Ramos (cell line): ENCODE measurements at regions not wholly inside any gene's neighbourhood (a gene's known extent, or its start where the extent isn't known, plus 50 kb on each side); places are given as distances from the start of the nearest gene placed in this dataset.
"Not testable (repeated sequence)": the region's sequence is repeated elsewhere in the genome, so short reads cannot be mapped to it uniquely, and the experiment has no call there.

Experiments
- in situ Hi-C: fragments of 300-500 bp; cut with MboI; formaldehyde crosslinking; loops from one replicate; pipeline ENCODE4 v1.14.3; 2022; ENCODE audit warnings: low sequenced_read_pairs; ENCODE audit not compliant: unreplicated experiment

DNA sequence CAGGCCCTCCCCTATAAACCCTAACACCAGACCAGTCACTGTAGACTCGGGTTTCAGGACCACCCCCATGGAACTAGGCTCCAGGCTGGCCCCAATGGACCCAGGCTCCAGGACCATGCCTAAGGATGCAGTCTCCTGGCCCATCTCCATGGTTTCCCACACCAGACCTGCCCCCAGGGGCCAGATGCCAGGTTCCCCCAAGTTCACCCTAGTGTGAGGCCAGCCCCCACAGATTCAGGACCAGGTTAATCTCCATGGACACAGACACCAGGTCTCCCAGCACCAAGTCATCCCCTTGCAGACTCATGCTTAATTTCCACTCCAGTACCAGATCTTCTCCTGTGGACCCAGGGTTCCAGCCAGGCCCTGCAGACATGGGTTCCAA lies 103.8 kb upstream of the LANCL2 start:
- in situ Hi-C loops = no loop called here

DNA sequence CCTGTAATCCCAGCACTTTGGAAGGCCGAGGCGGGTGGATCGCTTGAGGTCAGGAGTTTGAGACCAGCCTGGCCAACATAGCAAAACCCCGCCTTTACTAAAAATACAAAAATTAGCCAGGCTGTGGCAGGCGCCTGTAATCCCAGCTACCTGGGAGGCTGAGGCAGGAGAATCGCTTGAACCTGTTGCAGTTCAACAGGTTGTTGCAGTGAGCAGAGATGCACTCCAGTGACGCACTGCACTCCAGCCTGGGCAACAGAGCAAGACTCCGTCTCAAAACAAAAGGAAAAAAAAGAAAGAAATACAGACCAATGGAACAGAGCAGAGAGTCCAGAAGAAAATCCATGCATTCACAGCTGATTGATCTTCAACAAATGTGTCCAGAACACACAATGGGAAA lies 99.8 kb upstream of the LANCL2 start:
- in situ Hi-C loops = not testable (repeated sequence)

- in situ Hi-C loops = no loop called here
Observed at GRCh38 chr7:55265836-55266642, 99.1 kb upstream of the LANCL2 start.

- in situ Hi-C loops = loop anchor here (10.0 kb wide), 1 partner anchor 144 kb away; no protein-coding TSS in a partner anchor
Observed at GRCh38 chr7:55271069-55271626, 94.0 kb upstream of the LANCL2 start.

GRCh38 chr7:55271661-55272060 lies 93.5 kb upstream of the LANCL2 start:
- in situ Hi-C loops = loop anchor here (10.0 kb wide), 1 partner anchor 143 kb away; no protein-coding TSS in a partner anchor

GRCh38 chr7:55272328-55272727 lies 92.8 kb upstream of the LANCL2 start:
- in situ Hi-C loops = loop anchor here (10.0 kb wide), 1 partner anchor 142 kb away; no protein-coding TSS in a partner anchor

- in situ Hi-C loops = loop anchor here (10.0 kb wide), 1 partner anchor 141 kb away; no protein-coding TSS in a partner anchor
Observed at GRCh38 chr7:55273186-55273980, 91.8 kb upstream of the LANCL2 start.

DNA sequence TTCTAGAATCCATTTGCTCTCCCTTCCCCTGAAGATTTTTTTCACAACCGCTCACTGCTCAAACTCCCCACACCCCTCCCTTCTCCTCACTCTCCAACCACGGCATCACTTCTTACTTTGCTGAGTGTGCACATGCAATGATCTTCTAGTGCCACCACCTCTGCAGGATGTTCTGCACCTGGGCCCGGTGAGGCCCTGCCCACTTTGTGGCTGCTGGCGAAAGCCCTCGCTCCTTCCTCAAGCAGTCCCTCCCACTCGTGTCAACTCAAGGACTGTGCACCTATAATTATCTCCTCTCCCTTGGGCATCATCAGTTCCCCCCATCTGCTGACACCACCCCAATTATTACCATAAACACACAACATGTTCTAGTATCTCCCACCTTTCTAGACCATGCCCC lies 91.0 kb upstream of the LANCL2 start:
- in situ Hi-C loops = loop anchor here (10.0 kb wide), 1 partner anchor 141 kb away; no protein-coding TSS in a partner anchor

DNA sequence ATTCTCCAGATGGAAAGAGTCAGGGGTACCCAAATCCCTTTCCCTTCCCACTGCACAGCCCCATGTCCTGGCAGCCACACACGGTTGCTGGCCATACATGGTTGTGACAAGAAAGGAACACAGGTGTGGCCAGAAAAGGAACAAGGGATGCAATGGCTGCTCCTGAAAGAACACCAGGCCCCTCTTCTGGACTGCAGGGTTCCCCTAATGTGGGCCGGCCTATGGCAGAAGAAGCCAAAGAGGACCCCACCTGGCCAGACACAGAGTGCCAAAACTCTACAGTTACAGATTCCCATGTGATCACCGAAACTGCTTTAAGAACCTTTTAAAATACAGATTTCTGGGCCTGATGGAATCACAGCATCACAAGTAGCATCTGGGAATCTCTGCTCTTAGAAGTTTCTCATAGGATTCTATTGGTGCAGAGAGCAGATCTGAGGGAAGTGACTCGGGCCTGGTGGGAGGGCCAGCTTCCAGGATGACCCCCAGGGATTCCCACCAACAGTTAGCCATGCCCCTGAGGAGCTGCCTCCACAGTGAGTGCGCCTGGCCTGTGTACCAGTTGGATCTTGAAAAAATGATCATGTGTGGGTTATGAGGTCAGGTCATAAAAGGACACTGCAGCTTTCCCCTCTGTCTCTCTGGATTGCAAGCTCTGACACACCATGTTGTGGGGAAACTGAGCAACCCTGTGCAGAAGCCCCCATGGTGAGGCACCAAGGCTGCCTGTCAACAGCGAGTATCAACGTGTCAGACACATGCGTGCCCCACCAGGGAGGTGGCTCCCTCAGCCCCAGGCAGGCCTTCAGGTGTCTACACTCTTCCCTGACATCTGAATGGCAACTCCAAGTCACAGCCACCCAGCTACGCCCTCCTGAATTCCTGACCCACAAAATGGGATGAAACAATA lies 89.6 kb upstream of the LANCL2 start:
- in situ Hi-C loops = loop anchor here (10.0 kb wide), 1 partner anchor 139 kb away; no protein-coding TSS in a partner anchor

DNA sequence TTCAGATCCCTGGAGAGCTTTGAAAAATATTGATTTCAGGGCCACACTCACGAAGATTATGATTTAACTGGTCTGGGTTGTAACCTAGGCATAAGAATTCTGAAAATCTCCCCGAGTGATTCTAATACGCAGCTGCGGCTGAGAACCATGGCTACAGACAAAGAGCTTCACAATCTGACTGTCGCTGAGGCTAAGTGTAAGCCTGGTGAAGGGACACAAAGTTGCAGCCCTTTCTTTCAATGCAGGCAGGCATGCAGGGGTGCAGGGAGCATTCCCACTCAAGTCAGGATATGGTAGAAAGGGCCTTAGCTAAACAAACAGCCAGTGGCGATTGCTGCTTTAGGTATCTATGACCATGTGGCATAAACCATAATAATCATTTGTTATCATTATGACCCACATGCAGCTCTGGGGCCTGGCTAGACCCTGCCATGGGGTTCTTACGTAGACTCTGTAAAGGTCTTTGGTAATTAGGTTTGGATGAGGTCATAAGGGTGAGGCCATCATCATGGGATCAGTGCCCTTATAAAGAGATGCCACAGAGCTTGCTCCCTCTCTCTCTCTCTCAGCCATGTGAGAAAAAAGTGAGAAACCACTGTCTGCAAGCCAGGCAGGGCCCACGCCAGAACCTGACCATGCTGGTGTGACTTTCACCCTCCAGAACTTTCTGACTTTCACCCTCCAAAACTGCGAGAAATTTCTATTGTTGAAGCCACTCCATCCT lies 88.4 kb upstream of the LANCL2 start:
- in situ Hi-C loops = loop anchor here (10.0 kb wide), 1 partner anchor 138 kb away; no protein-coding TSS in a partner anchor

DNA sequence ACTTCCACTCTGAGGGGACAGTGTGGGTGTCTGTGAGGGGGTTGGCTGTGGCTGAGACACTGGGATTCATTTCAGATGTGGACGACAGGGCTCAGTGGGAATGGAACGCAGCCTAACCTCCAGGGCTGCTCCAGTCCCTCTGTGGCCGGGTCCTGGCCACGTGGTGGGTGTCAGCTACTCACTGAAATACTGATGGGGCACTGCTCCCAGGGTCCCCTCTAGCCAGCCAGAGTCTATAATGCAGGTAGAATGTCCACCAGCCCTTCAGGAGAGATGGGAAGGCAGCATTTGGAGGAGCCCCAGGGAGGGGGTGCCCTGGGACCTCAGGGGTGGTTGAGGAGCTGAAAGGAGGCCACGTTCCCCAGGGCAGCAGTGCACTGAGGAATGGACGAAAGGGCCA lies 87.2 kb upstream of the LANCL2 start:
- in situ Hi-C loops = loop anchor here (10.0 kb wide), 1 partner anchor 137 kb away; no protein-coding TSS in a partner anchor

GRCh38 chr7:55278321-55278720 lies 86.8 kb upstream of the LANCL2 start:
- in situ Hi-C loops = loop anchor here (10.0 kb wide), 1 partner anchor 136 kb away; no protein-coding TSS in a partner anchor

DNA sequence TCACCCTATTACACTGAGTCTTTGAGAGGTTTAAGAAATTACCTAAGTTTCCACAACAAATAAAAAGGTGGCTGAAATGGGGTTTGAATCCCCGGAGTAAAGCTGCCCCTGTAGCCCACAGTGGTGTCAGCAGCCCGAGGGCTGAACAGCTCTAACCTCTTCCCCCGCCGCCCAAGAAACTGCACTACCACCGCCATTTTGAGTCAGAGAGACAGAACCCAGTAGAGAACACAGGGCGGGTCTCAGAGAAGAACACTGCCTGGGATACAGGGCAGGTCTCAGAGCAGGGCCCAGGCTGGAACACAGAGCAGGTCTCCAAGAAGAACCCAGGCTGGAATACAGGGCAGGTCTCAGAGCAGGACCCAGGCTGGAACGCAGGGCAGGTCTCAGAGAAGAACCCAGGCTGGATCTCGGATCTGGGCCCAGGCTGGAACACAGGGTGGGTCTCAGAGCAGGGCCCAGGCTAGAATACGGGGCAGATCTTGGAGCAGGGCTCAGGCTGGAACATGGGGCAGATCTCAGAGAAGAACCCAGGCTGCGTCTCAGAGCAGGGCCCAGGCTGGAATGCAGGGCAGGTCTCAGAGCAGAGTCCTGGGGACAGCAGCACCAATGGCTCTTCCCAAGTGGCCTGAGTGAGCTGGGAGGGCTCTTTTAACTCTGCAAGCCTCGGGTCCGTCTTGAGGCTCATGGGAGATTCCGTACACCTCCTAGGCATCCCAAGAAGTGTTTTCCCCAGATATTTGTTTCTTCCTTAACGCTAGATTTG lies 85.9 kb upstream of the LANCL2 start:
- in situ Hi-C loops = loop anchor here (10.0 kb wide), 1 partner anchor 136 kb away; no protein-coding TSS in a partner anchor

- in situ Hi-C loops = no loop called here
Observed at GRCh38 chr7:55280031-55280454, 85.1 kb upstream of the LANCL2 start.

GRCh38 chr7:55285665-55286064 lies 79.5 kb upstream of the LANCL2 start:
- in situ Hi-C loops = no loop called here

DNA sequence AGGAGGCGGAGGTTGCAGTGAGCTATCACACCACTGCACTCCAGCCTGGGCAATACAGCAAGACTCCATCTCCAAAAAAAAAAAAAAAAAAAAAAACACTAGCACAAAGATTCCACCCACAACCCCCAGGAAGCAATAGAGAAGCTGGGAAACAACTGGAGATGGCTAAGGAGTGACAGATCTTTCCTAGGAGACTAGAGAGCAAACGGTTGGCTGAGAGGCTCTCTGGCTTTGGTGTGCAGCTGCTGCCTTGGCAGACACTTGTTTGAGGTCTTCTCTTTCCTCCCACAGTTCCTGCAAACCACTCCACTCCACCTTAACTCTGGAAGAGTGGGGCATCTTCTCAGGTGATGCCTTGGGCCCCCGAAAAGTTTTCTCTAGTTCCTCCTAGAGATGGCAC lies 78.5 kb upstream of the LANCL2 start:
- in situ Hi-C loops = no loop called here

DNA sequence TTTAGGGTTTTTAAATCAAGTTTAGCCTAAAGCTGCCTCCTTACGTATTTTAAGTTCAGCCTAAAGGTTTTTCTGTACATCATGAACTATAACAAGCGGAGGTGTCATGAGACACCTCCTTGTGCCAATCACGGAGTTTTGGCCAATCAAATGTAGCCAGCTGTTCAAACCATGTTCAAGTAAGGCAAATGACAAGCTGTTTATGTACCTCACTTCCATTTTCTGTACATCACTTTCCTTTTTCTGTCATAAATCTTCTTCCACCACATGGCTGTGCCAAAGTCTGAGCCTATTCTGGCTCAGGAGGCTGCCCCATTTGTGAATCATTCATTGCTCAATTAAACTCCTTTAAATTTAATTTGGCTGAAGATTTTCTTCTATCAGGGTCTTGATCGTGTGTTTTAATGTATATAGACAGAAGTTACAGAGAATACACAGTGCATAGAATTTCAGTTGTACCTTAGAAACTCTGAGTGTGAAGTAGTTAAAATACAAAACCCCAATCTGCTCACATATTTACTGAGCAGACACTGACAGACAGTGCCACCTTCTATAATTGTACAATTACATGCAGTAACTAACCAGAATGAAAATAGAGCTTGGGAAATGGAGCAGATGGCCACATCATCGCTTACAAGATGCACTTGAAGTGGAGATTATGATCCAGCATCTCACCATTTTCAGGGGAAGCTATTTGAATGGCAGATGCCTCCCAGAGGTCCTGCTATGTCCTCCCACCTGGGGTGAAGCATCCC lies 76.9 kb upstream of the LANCL2 start:
- in situ Hi-C loops = no loop called here
